GM06990 (cell line): ENCODE measurements at regions not wholly inside any gene's neighbourhood (a gene's known extent, or its start where the extent isn't known, plus 50 kb on each side); places are given as distances from the start of the nearest gene placed in this dataset.

Experiments used
- DNase-seq: peaks from one replicate; pipeline ENCODE4 v3.0.0-alpha.2; 2011; ENCODE audit not compliant: insufficient read length; ENCODE audit errors: extremely low read depth
- H3K27me3 ChIP-seq: replicated peaks from 2 replicates; pipeline ENCODE4 v1.6.0; 2011; ENCODE audit warnings: low read length; ENCODE audit not compliant: control insufficient read depth, insufficient read depth
- H3K36me3 ChIP-seq: 2 replicates; pipeline ENCODE4 v1.5.1; 2011; ENCODE audit warnings: low read length; ENCODE audit not compliant: control insufficient read depth, insufficient read depth
- H3K4me3 ChIP-seq: replicated peaks from 2 replicates; pipeline ENCODE4 v1.5.1; 2011; ENCODE audit warnings: low read depth, mild to moderate bottlenecking, control low read depth, low read length
- TF ChIP-seq, protein P1 (sequence below): IDR thresholded peaks from 2 replicates; pipeline ENCODE4 v1.5.1; 2011; ENCODE audit warnings: low read length, control low read depth, mild to moderate bottlenecking, inconsistent platforms; ENCODE audit not compliant: insufficient read depth, poor library complexity, severe bottlenecking

DNA sequence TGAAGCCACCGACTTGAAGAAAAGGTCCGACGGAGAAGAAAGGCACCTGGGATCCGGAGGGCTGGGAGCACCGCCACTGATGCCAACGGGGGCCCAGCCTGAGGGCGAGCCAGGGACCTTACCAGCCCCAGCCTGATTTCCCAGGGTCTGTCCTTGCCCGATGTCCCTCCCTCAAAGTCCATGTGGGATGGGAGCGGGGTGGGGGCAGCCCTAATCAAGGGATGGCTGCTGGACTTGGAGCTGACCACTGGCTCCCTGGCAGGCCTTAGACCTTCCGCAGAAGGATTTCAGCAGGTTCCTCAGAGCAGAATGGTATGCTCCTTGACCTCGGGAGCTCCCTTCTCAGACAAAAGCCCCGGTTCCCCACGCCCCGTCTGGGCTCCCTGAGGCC lies 99.6 kb downstream of the ZFP36L2 start:
- no peak for DNase-seq
- Histone ChIP-seq H3K27me3 (no peaks in the 10 kb centered on the region; the same call in 1 of the 2 replicates), H3K4me3 (no peak overlapping the region), H3K36me3 (no peaks in the 10 kb centered on the region)
- TF ChIP-seq, protein P1, sequence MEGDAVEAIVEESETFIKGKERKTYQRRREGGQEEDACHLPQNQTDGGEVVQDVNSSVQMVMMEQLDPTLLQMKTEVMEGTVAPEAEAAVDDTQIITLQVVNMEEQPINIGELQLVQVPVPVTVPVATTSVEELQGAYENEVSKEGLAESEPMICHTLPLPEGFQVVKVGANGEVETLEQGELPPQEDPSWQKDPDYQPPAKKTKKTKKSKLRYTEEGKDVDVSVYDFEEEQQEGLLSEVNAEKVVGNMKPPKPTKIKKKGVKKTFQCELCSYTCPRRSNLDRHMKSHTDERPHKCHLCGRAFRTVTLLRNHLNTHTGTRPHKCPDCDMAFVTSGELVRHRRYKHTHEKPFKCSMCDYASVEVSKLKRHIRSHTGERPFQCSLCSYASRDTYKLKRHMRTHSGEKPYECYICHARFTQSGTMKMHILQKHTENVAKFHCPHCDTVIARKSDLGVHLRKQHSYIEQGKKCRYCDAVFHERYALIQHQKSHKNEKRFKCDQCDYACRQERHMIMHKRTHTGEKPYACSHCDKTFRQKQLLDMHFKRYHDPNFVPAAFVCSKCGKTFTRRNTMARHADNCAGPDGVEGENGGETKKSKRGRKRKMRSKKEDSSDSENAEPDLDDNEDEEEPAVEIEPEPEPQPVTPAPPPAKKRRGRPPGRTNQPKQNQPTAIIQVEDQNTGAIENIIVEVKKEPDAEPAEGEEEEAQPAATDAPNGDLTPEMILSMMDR = no peak

DNA sequence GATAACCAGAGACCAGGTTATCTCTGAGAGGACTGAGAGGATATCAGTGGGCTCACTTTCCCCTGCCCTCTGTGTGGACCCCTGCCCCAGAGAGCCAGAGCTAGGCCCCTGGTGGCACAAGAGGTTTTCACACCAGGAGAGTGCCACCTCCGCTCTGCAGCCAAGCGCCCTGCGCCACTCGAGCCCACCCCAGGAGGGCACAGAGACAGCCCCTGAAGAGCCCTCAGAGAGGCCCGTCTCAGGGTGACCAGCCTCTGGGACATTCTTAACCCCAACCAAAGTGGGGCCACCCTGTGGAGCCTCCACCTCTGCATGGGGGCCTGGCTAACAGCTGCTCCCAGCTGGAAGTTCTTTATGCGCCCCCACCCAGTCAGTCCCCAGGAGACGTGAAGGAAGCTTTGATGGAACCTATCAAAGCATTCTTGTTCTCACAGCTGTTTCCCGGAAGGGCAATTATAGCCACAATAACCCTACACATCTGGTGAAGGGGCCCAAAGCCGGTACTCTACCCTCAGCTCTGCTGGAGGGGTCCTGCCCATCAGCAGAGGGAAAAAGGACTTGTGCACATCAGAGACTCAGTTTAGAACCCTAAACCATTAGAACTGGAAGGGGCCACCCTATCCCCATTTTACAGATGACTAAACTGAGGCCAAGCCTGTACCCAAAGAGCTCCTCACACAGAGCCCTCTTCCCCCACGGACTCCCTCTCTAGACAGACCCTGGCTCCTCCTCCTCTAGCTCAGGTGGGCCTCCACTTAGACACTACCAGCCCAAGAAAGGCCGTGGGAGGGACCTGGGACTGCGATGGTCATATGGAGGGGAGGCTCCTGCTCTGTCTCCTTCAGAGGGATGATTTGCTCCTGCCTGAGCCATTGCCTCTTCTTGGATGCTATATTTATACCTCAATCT lies 101.1 kb downstream of the ZFP36L2 start:
- no peak for DNase-seq
- H3K36me3 ChIP-seq = no peaks in the 10 kb centered on the region

DNA sequence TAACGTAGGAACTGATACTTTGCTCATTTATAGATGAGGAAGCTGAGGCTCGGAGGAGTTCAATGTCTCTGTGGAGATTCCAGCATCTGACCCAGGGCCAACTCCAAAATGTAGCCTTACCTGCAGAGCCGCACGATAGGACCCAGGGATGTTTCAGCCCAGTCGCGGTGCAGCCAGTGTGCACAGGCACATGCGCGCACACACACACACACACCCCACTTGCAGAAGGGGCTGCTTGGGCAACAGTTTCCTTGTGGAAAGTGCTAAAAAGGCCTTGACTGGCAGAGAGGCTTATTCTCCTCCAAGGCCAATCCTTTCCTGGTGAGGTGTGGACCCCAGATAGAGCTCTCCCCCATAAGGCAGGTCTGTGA lies 101.7 kb downstream of the ZFP36L2 start:
- Histone ChIP-seq H3K36me3 (no peaks in the 10 kb centered on the region), H3K27me3 (no peaks in the 10 kb centered on the region; the same call in 1 of the 2 replicates), H3K4me3 (no peak overlapping the region)
- TF ChIP-seq, protein P1 = no peak
- no peak for DNase-seq

More for the DNA sequence above, 101.1 kb downstream of the ZFP36L2 start:
- Histone ChIP-seq H3K27me3 (no peaks in the 10 kb centered on the region; the same call in 1 of the 2 replicates), H3K4me3 (no peak overlapping the region)
- TF ChIP-seq, protein P1 = no peak

DNA sequence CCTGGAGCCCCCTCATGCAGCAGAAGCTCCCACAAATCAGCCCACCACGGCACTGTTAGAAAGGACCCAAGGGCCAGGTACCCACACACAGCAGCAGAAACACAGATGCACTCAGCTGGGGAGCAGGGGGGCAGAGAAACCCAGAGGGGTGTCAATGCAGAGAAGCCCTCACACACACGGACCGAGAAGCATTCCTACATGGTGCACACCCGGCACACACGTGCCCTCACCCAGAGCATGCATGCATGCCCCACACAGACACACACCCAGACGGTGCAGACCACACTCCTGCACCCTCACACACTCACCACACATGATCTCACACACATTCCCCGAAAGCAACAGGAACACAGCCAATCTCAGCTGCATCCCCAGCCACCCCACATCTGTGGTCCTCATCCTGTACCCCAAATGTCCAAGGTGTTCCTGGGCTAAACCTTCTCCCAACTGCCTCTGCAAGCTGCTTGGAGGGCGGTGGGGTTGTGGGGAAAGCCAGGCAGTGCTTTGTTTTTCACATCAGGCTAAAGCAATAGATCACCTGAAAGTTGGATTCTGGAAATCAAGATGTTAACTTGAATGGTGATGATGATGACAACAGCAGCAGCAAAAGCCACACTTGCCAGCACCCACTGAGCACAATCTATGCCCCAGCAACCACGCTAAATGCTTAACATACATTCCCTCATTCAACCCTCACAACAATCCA lies 102.3 kb downstream of the ZFP36L2 start:
- H3K4me3 ChIP-seq = no peak overlapping the region
- no peaks in the 10 kb centered on the region for H3K36me3 ChIP-seq
- H3K27me3 ChIP-seq = no peaks in the 10 kb centered on the region; the same call in 1 of the 2 replicates
- TF ChIP-seq, protein P1 = no peak
- DNase-seq = no peak

DNA sequence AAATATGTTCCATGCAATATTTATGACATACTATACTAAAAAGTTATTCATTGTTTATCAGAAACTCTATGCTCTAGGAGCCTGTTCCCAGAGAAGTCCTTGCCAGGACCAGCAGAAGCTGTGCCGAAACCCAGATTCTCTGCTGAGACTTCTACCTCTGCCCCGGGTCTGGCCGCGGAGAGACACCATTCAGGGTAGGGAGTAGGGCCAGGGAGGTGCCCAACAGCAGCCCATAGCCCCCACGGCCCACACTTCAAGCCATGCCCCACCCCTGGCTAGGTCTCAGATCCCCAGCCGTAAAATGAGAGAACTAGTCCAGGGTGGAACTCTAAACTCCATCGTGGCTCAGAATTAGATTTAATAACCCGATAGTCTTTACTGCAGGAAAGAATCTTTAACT lies 102.9 kb downstream of the ZFP36L2 start:
- no peaks in the 10 kb centered on the region; the same call in 1 of the 2 replicates for H3K27me3 ChIP-seq
- TF ChIP-seq, protein P1 = no peak
- no peaks in the 10 kb centered on the region for H3K36me3 ChIP-seq
- no peak overlapping the region for H3K4me3 ChIP-seq
- no peak for DNase-seq
